ENCODE measurements at regions not wholly inside any gene's neighbourhood (a gene's known extent, or its start where the extent isn't known, plus 50 kb on each side); places are given as distances from the start of the nearest gene placed in this dataset.

- H3K27ac ChIP-seq = no peak overlapping the region
- ATAC-seq (no peak), DNase-seq (no peak)
- H3K4me1 ChIP-seq = no peaks in the 10 kb centered on the region
- intact Hi-C loops (cut with DNase I) = no loop called here
- no peak for TF ChIP-seq CTCF (IDR thresholded peaks at IDR 0.05)
- H3K27me3 ChIP-seq = no peaks in the 10 kb centered on the region
- H3K4me3 ChIP-seq = no peak overlapping the region
- H3K9me3 ChIP-seq = peaks cover 0 to 5% of the 10 kb centered on the region in 2 donors
- H3K36me3 ChIP-seq = no peaks in the 10 kb centered on the region
Measured at GRCh38 chr12:93272997-93273396, 104.7 kb upstream of the NUDT4 start.

- Histone ChIP-seq H3K4me1 (no peaks in the 10 kb centered on the region), H3K9me3 (peaks cover 0 to 5% of the 10 kb centered on the region in 2 donors), H3K4me3 (no peak overlapping the region), H3K36me3 (no peaks in the 10 kb centered on the region), H3K27ac (no peak overlapping the region), H3K27me3 (no peaks in the 10 kb centered on the region)
- TF ChIP-seq CTCF (IDR thresholded peaks at IDR 0.05) = no peak
- intact Hi-C loops (cut with DNase I) = no loop called here
- ATAC-seq = no peak
- DNase-seq = no peak
Measured at GRCh38 chr12:93273834-93274564, 103.7 kb upstream of the NUDT4 start.

- H3K27ac ChIP-seq = no peak overlapping the region
- ATAC-seq = no peak
- H3K36me3 ChIP-seq = no peaks in the 10 kb centered on the region
- no peaks in the 10 kb centered on the region for H3K4me1 ChIP-seq
- no peaks in the 10 kb centered on the region for H3K27me3 ChIP-seq
- no peak for TF ChIP-seq CTCF (IDR thresholded peaks at IDR 0.05)
- intact Hi-C loops (cut with DNase I) = no loop called here
- no peak for DNase-seq
- no peaks in the 10 kb centered on the region for H3K9me3 ChIP-seq
- H3K4me3 ChIP-seq = no peak overlapping the region
Measured at GRCh38 chr12:93274937-93275336, 102.8 kb upstream of the NUDT4 start.

GRCh38 chr12:93275589-93275988 is 102.1 kb upstream of the NUDT4 start:
- intact Hi-C loops (cut with DNase I) = no loop called here
- H3K4me3 ChIP-seq = no peak overlapping the region
- H3K36me3 ChIP-seq = no peaks in the 10 kb centered on the region
- H3K9me3 ChIP-seq = no peaks in the 10 kb centered on the region
- DNase-seq (no peak), ATAC-seq (no peak)
- H3K4me1 ChIP-seq = no peaks in the 10 kb centered on the region
- no peaks in the 10 kb centered on the region for H3K27me3 ChIP-seq
- no peak overlapping the region for H3K27ac ChIP-seq
- TF ChIP-seq CTCF (IDR thresholded peaks at IDR 0.05) = no peak

- no peak for TF ChIP-seq CTCF (IDR thresholded peaks at IDR 0.05)
- no peaks in the 10 kb centered on the region for H3K9me3 ChIP-seq
- H3K27me3 ChIP-seq = no peaks in the 10 kb centered on the region
- ATAC-seq (no peak), DNase-seq (no peak)
- no peaks in the 10 kb centered on the region for H3K36me3 ChIP-seq
- H3K27ac ChIP-seq = no peak overlapping the region
- H3K4me3 ChIP-seq = no peak overlapping the region
- intact Hi-C loops (cut with DNase I) = no loop called here
- no peaks in the 10 kb centered on the region for H3K4me1 ChIP-seq
Measured at GRCh38 chr12:93279565-93280412, 97.9 kb upstream of the NUDT4 start.

Data from left lung (tissue), 4 donors.